ENCODE measurements at regions not wholly inside any gene's neighbourhood (a gene's known extent, or its start where the extent isn't known, plus 50 kb on each side); places are given as distances from the start of the nearest gene placed in this dataset.
"Not testable (repeated sequence)": the region's sequence is repeated elsewhere in the genome, so short reads cannot be mapped to it uniquely, and the experiment has no call there.

DNA sequence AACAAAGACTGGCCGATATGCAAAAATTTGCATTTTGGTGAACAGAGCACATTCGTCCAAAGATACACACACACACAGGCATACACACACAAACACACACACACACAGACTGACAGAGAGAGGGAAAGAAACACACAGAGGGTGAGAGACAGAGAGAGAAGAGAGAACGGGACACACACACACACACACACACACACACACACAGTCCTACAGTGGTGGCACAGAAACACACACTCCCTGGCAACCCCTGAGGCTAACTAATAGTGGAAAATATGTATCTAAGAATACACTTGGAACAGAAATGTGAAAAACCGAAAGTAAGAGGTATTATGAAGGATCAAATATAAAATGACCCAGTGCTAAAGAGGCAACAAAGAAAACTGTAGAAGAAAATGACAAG, 919.9 kb upstream of the DEFB115 start:
- H3K36me3 ChIP-seq (replicated peaks in 1 of 2; ENCODE audit: insufficient read depth in 1 of 2, low read depth in 2 of 2); H3K27me3 ChIP-seq; H3K9me3 ChIP-seq; H3K27ac ChIP-seq; DNase-seq; ATAC-seq; intact Hi-C loops (cut with DNase I); H3K4me3 ChIP-seq; H3K4me1 ChIP-seq: not testable (repeated sequence)
- 55% methylated on average over 4 of the region's 4 CpGs for WGBS, 2 donors

DNA sequence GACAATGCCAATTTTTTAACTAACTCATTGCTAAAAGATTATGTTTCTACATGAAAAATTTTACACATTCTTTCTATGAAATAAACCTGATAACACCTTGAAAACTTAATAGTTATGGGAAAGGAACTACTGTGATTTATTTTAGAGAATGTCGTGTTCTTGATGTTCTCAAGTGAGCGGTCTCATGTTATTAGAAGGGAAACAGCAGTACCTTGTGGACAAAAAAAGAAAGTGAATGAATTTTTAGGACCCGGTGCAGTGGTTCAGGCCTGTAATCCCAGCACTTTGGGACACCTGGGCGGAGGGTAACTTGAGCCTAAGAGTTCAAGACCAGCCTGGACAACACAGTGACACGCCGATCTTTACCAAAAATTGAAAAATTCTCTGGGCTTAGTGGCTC, 908.5 kb upstream of the DEFB115 start:
- WGBS, 2 donors: 46 to 51% methylated on average over 6 of the region's 6 CpGs
- intact Hi-C loops (cut with DNase I); DNase-seq; H3K4me3 ChIP-seq; H3K4me1 ChIP-seq; H3K36me3 ChIP-seq (replicated peaks in 1 of 2; ENCODE audit: insufficient read depth in 1 of 2, low read depth in 2 of 2); H3K9me3 ChIP-seq; H3K27me3 ChIP-seq; ATAC-seq; H3K27ac ChIP-seq: not testable (repeated sequence)
- TF ChIP-seq, protein P1, sequence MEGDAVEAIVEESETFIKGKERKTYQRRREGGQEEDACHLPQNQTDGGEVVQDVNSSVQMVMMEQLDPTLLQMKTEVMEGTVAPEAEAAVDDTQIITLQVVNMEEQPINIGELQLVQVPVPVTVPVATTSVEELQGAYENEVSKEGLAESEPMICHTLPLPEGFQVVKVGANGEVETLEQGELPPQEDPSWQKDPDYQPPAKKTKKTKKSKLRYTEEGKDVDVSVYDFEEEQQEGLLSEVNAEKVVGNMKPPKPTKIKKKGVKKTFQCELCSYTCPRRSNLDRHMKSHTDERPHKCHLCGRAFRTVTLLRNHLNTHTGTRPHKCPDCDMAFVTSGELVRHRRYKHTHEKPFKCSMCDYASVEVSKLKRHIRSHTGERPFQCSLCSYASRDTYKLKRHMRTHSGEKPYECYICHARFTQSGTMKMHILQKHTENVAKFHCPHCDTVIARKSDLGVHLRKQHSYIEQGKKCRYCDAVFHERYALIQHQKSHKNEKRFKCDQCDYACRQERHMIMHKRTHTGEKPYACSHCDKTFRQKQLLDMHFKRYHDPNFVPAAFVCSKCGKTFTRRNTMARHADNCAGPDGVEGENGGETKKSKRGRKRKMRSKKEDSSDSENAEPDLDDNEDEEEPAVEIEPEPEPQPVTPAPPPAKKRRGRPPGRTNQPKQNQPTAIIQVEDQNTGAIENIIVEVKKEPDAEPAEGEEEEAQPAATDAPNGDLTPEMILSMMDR (IDR thresholded peaks at IDR 0.05): peak in 5 of 7 experiments; percentile 11 to 50 (median 45)

DNA sequence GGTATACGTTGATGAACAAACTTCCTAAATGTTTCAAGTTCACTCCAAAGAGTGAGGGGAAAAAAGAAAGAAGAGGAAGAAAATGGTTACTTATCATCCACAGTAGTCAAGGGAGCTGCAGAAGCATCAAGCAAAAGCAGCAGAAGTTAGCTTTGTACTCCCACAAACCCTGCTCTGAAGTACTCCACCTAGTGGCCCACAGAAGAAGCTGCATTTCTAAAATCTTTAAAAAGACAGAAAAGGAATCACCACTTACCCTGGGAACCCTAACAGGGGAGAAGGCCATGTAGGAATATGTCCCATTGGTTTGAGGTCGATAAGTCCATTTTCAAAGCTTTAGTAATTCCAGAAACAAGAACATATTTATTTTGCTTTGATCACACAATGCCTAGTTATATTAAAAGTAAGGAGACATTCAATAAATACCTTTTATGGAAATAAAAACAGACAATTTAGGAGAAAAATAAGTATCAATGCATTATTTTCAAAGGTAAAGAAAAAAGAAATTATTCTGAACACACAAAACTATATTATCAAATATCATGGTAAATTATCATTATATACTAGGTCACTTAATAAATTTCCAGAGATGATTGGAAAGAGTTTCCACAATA, 900.5 kb upstream of the DEFB115 start:
- intact Hi-C loops (cut with DNase I): not testable (repeated sequence)

DNA sequence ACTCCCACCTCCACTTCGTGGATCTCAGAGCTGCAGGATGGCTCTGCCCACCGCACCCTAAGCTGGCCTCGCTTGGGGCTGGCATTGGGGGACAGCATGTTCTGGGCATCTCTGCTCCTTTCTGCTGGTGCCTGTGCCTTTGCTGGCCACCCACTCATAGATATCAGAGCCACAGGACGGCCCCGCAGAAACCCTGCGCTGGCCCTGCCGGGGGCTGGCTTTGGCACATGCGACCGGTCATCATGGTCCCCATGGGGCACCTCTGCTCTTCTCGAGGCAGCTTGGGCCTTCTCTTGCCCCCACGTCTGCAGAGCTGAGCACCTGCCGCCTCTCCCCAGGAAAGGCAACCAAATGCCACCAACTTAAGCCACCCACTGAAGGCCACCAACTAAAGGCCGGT, 895.7 kb upstream of the DEFB115 start:
- H3K4me1 ChIP-seq; H3K27me3 ChIP-seq; H3K9me3 ChIP-seq; intact Hi-C loops (cut with DNase I); H3K36me3 ChIP-seq (replicated peaks in 1 of 2; ENCODE audit: insufficient read depth in 1 of 2, low read depth in 2 of 2); ATAC-seq; H3K27ac ChIP-seq; DNase-seq; H3K4me3 ChIP-seq: not testable (repeated sequence)
- 76 to 81% methylated on average over 3 to 13 of the region's 13 CpGs for WGBS, 2 donors

More for the DNA sequence above, 900.5 kb upstream of the DEFB115 start:
- ATAC-seq; H3K4me1 ChIP-seq; H3K36me3 ChIP-seq (replicated peaks in 1 of 2; ENCODE audit: insufficient read depth in 1 of 2, low read depth in 2 of 2); H3K27ac ChIP-seq; H3K27me3 ChIP-seq; H3K9me3 ChIP-seq; H3K4me3 ChIP-seq: not testable (repeated sequence)
- TF ChIP-seq, protein P1 (IDR thresholded peaks at IDR 0.05): peak; percentile 48 to 67 (median 66)
- peak in 1 of 4 donors; percentile 4 for DNase-seq
- 4 to 5% methylated on average over 2 of the region's 2 CpGs for WGBS, 2 donors

DNA sequence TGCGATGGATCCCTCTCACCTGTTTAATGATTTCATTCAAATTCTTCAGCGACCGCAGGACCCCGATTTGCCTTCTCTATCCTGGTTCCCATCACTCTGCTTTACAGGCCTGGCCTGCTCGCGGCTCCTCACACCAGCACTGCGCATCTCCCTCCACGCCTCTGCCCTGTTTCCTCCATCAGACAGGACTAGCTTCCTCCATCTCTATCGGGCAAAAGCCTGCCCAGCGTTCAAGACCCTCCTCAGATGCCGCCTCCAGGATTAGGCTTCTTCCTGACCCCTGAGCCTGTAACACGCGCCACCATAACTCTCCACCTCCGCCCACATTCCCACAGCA, 881.1 kb upstream of the DEFB115 start:
- DNase-seq: peak in 1 of 4 donors; percentile 13
- H3K4me1 ChIP-seq; H3K9me3 ChIP-seq; ATAC-seq; H3K27me3 ChIP-seq; H3K36me3 ChIP-seq (replicated peaks in 1 of 2; ENCODE audit: insufficient read depth in 1 of 2, low read depth in 2 of 2); intact Hi-C loops (cut with DNase I): not testable (repeated sequence)
- WGBS, 2 donors: 65 to 82% methylated on average over 14 of the region's 14 CpGs
- peak overlapping the region in 3 of 4 donors; percentile 48 to 92 (median 74) for H3K27ac ChIP-seq
- H3K4me3 ChIP-seq: peak overlapping the region in 1 of 2 donors; percentile 60

DNA sequence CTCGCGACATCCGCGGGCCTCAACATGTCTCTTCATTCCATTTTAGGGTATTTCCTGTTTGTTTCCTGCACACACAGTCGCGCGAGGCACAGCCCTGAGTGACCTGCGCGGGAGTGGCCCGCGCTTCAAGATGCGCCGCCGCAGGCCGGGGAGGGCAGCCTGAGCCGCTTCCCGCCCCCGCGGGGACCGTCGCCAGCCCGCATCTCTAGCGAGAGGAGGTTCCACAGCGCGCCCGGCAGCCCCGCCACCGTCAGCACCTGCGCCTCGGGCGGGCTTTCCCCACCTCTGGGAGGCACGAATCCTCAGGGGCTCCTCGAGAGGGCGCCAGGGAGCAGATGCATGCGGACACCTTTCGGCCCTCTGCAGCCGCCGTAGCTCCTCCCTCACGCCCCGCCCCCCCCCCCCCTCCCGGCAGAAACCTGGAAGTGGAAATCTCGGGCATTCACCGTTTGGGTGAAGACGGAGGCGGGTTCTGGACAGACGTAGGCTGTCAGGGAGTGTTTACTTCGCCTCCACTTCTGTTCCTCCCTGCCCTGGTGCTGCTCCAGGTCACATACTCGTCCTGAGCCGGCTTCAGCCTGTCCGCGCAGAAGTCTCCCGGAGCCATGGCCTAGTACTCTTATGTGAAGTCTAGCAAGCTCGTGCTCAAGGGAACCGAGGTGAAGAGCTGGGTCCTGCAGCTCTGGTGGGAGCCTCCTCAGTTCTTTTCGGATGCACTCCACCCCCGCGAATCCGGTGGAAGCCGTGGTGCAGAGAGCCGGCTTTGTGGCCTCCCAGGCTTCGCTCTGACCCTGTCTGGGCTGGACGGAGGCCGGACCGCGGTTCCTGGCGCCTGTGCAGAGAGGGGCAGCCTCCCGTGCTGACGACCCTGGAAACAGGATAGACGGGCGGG, 880.5 kb upstream of the DEFB115 start:
- ATAC-seq (peak; percentile 98), DNase-seq (peak; percentile 82 to 90 (median 88))
- Histone ChIP-seq H3K27me3 (no peaks in the 10 kb centered on the region), H3K9me3 (no peaks in the 10 kb centered on the region), H3K36me3 (replicated peaks in 1 of 2; ENCODE audit: insufficient read depth in 1 of 2, low read depth in 2 of 2) (no peaks in the 10 kb centered on the region), H3K4me3 (peak overlapping the region; percentile 77 to 94), H3K27ac (peak overlapping the region in 3 of 4 donors; percentile 74 to 92 (median 86)), H3K4me1 (peaks cover 4% of the 10 kb centered on the region)
- WGBS, 2 donors: 7 to 16% methylated on average over 42 to 60 of the region's 70 CpGs
- peak in 2 of 3 donors; percentile 59 to 66 for TF ChIP-seq POLR2A (IDR thresholded peaks at IDR 0.05)
- TF ChIP-seq, protein P1 (IDR thresholded peaks at IDR 0.05): peak; percentile 51 to 83 (median 70)
- intact Hi-C loops (cut with DNase I): no loop called here

DNA sequence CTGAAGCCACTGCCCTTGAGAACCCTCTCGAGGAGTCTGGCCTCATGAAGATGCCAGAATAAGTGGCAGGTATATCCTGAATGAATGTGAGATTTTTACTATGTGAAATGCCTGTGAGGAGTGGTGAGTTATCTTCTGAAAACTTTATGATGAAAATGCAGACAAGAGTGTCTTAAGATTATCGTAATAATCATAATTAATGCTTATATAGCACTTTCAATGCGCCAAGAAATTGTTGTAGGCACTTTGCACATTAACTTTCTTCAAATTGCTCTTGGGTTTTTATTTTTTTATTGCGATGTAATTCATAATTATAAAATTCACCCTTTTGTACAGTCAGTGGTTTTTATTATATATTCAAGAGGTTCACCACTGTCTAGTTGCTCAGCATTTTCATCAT, 879.1 kb upstream of the DEFB115 start:
- H3K27me3 ChIP-seq; DNase-seq; H3K36me3 ChIP-seq (replicated peaks in 1 of 2; ENCODE audit: insufficient read depth in 1 of 2, low read depth in 2 of 2); H3K4me1 ChIP-seq; ATAC-seq; intact Hi-C loops (cut with DNase I); H3K4me3 ChIP-seq; H3K27ac ChIP-seq; H3K9me3 ChIP-seq: not testable (repeated sequence)
- WGBS, 2 donors: 60 to 65% methylated on average over 4 of the region's 4 CpGs

DNA sequence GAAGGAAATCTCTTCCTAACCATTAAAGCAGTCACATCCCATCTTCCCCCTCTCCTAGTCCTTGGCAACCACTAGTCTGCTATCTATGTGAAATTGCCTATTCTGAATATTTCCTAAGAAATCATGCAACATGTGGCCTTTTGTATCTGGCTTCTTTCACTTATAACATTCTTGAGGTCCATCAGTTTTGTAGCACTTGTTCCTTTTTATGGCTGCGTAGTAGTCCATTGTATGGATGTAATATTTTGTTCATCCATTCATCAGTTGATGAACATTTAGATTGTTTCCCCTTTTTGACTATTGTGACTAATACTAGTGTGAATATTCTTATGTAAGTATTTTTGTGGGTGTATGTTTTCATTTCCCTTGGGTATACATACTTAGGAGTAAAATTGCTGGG, 878.7 kb upstream of the DEFB115 start:
- H3K36me3 ChIP-seq (replicated peaks in 1 of 2; ENCODE audit: insufficient read depth in 1 of 2, low read depth in 2 of 2); ATAC-seq; H3K27ac ChIP-seq; DNase-seq; H3K4me1 ChIP-seq; H3K4me3 ChIP-seq; H3K27me3 ChIP-seq; H3K9me3 ChIP-seq; intact Hi-C loops (cut with DNase I): not testable (repeated sequence)
- 92% methylated on average over 1 of the region's 1 CpG for WGBS, 2 donors

DNA sequence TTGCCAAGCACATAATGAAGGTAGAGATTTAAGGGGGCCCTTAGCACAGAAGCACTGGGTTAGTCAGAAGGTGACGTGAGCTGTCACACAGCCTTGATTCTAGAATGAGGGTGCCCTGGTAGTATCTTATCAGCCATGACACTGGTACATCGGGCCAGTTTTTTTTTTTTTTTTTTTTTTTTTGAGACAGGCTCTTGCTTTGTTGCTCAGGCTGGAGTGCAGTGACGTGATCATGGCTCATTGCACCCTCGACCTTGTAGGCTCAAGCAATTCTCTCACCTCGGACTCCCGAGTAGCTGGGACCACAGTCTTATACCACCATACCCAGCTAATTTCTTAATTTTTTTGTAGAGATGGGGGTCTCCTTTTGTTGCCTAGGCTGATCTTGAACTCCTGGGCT, 872.6 kb upstream of the DEFB115 start:
- H3K36me3 ChIP-seq (replicated peaks in 1 of 2; ENCODE audit: insufficient read depth in 1 of 2, low read depth in 2 of 2); H3K27ac ChIP-seq; H3K4me3 ChIP-seq; H3K4me1 ChIP-seq; H3K27me3 ChIP-seq; intact Hi-C loops (cut with DNase I); ATAC-seq; H3K9me3 ChIP-seq; DNase-seq: not testable (repeated sequence)
- WGBS, 2 donors: 77 to 93% methylated on average over 6 of the region's 6 CpGs
